K562 (cell line): ENCODE measurements at regions not wholly inside any gene's neighbourhood (a gene's known extent, or its start where the extent isn't known, plus 50 kb on each side); places are given as distances from the start of the nearest gene placed in this dataset.

Source experiments
- ATAC-seq: fragments of 200-7000 bp; cut with Tn5 transposase; 3 replicates; pipeline ENCODE4 v1.9.1; 2020; ENCODE audit warnings: moderate library complexity
- BruUV-seq: library from RNA; stranded (reverse); fragments of 400-500 nt; replicated peaks from 2 replicates; lab custom pipeline; 2021; lab: Mats Ljungman, UMichigan
- CTCF ChIA-PET: fragments of 300-600 bp; formaldehyde crosslinking; extraction: SDS; loops from one replicate; lab custom pipeline; 2021; ENCODE audit warnings: low intra/inter-chr PET ratio; lab: Yijun Ruan, JAX
- POLR2A ChIA-PET: fragments of 300-600, 350-650 bp; sonication (Branson Sonifier 250); formaldehyde crosslinking; extraction: SDS; loops from one replicate; lab custom pipeline; 2021; ENCODE audit warnings: antibody characterized with exemption, inconsistent platforms; lab: Yijun Ruan, JAX
- DNase-seq, 4 experiments: peaks; one replicate each; pipeline versions ENCODE4 v3.0.0 to v3.0.0-alpha.2; 2011 to 2018; ENCODE audit warnings: low spot score in 3 of 4, mixed read lengths in 3 of 4; ENCODE audit errors: extremely low read depth in 1 of 4
- FAIRE-seq: peaks from 2 replicates; lab custom pipeline; 2011; peaks lifted over from hg19 to GRCh38; lab: Jason Lieb, UNC
- H2AFZ ChIP-seq: 2 replicates; pipeline ENCODE4 v1.6.0; 2011; ENCODE audit warnings: low read depth, low read length, control low read depth, inconsistent platforms
- H3K27ac ChIP-seq: fragments of 200-600 bp; 3 replicates; pipeline ENCODE4 v1.8.0; 2011; ENCODE audit warnings: low read depth, mild to moderate bottlenecking, control low read depth, inconsistent platforms, low read length, moderate library complexity, mixed read lengths; ENCODE audit errors: extremely low read depth
- H3K27me3 ChIP-seq, 2 experiments: fragments of 300-600 bp in 1 of 2; 2 replicates in 1 of 2; 3 replicates in 1 of 2; pipeline versions ENCODE4 v1.6.0 to v1.8.0; 2011; ENCODE audit warnings: inconsistent platforms in 2 of 2, low read length in 2 of 2, mild to moderate bottlenecking in 1 of 2, mixed read lengths in 1 of 2, moderate library complexity in 1 of 2; ENCODE audit not compliant: control insufficient read depth in 2 of 2, insufficient read depth in 2 of 2
- H3K36me3 ChIP-seq: fragments of 300-600 bp; 3 replicates; pipeline ENCODE4 v1.8.0; 2011; ENCODE audit warnings: mild to moderate bottlenecking, low read length, inconsistent platforms; ENCODE audit not compliant: control insufficient read depth, insufficient read depth
- H3K4me1 ChIP-seq, 2 experiments: fragments of 200-600 bp in 1 of 2; replicated peaks in 1 of 2; 2 replicates in 1 of 2; 3 replicates in 1 of 2; pipeline versions ENCODE4 v1.5.1 to v1.8.0; 2011; ENCODE audit warnings: inconsistent platforms in 2 of 2, low read length in 2 of 2, mild to moderate bottlenecking in 1 of 2, mixed read lengths in 1 of 2, moderate library complexity in 1 of 2; ENCODE audit not compliant: control insufficient read depth in 2 of 2, insufficient read depth in 2 of 2
- H3K4me2 ChIP-seq: 2 replicates; pipeline ENCODE4 v1.6.1; 2011; ENCODE audit warnings: low read length, control low read depth, inconsistent platforms, mixed read lengths; ENCODE audit not compliant: insufficient read depth
- H3K4me3 ChIP-seq: fragments of 200-600 bp; sonication (generic), shearing (Covaris generic); 2 replicates; pipeline ENCODE4 v1.5.1; 2016; ENCODE audit warnings: control low read depth, inconsistent platforms
- H3K79me2 ChIP-seq: fragments of 200-600 bp; 3 replicates; pipeline ENCODE4 v1.8.0; 2011; ENCODE audit warnings: low read length, inconsistent platforms; ENCODE audit not compliant: control insufficient read depth, insufficient read depth
- H3K9ac ChIP-seq, 2 experiments: 2 replicates each; pipeline versions ENCODE4 v1.6.0 to v1.6.1; 2011; ENCODE audit warnings: low read depth in 2 of 2, low read length in 2 of 2, control low read depth in 1 of 2, inconsistent platforms in 1 of 2, mild to moderate bottlenecking in 1 of 2, mixed read lengths in 1 of 2; ENCODE audit not compliant: insufficient read depth in 1 of 2
- H3K9me1 ChIP-seq: one replicate; pipeline ENCODE4 v1.6.0; 2011; ENCODE audit warnings: inconsistent platforms, mild to moderate bottlenecking, low read length, moderate library complexity; ENCODE audit not compliant: control insufficient read depth, insufficient read depth
- H3K9me3 ChIP-seq: replicated peaks from 2 replicates; pipeline ENCODE4 v1.5.1; 2011; ENCODE audit warnings: low read depth, low read length, inconsistent platforms; ENCODE audit not compliant: control insufficient read depth, insufficient read depth
- H4K20me1 ChIP-seq: replicated peaks from 2 replicates; pipeline ENCODE4 v1.6.1; 2011; ENCODE audit warnings: low read length, inconsistent platforms, mixed read lengths; ENCODE audit not compliant: control insufficient read depth, insufficient read depth
- E4F1 ChIP-seq: fragments of 250-450 bp; sonication (Bioruptor Pico); IDR thresholded peaks from 2 replicates; pipeline ENCODE4 v1.5.0; 2021; ENCODE audit warnings: mild to moderate bottlenecking, borderline replicate concordance
- GATAD2A ChIP-seq: fragments of 450-650 bp; IDR thresholded peaks from 2 replicates; pipeline ENCODE4 v1.6.1; 2017
- MTF1 ChIP-seq: fragments of 250-450 bp; sonication (Bioruptor Pico); IDR thresholded peaks from 2 replicates; pipeline ENCODE4 v1.9.0; 2021; ENCODE audit warnings: moderate library complexity, mild to moderate bottlenecking, inconsistent platforms, borderline replicate concordance
- PTBP1 ChIP-seq: fragments of 200-400 bp; formaldehyde crosslinking; IDR thresholded peaks from 2 replicates; pipeline ENCODE4 v1.6.1; 2017; ENCODE audit warnings: low read depth, low read length
- SAFB2 ChIP-seq: fragments of 200-400 bp; formaldehyde crosslinking; IDR thresholded peaks from 2 replicates; pipeline ENCODE4 v1.6.1; 2018; ENCODE audit warnings: borderline replicate concordance, low read length, low read depth, moderate library complexity; ENCODE audit not compliant: severe bottlenecking
- TARDBP ChIP-seq: fragments of 450-650 bp; IDR thresholded peaks from 2 replicates; pipeline ENCODE4 v1.6.1; 2016
- TEAD4 ChIP-seq, 2 experiments: sonication (generic) in 1 of 2; formaldehyde crosslinking in 1 of 2; IDR thresholded peaks; 2 replicates each; pipeline versions ENCODE4 v1.6.1 to v1.8.0; 2012 to 2022; ENCODE audit warnings: borderline replicate concordance in 1 of 2, inconsistent platforms in 1 of 2, low read length in 1 of 2, mild to moderate bottlenecking in 1 of 2, missing genetic modification reagents in 1 of 2
- TFAM ChIP-seq: fragments of 250-450 bp; sonication (Bioruptor Pico); conservative IDR thresholded peaks from 2 replicates; pipeline ENCODE4 v1.5.0; 2021; ENCODE audit warnings: mild to moderate bottlenecking, moderate library complexity
- YY1 ChIP-seq, 3 experiments: IDR thresholded peaks; 2 replicates each; pipeline ENCODE4 v1.6.1; 2011; ENCODE audit warnings: low read length in 2 of 3, mild to moderate bottlenecking in 2 of 3, moderate library complexity in 2 of 3, borderline replicate concordance in 1 of 3, control low read depth in 1 of 3, low read depth in 1 of 3; ENCODE audit not compliant: insufficient read depth in 3 of 3, insufficient replicate concordance in 2 of 3, control insufficient read depth in 1 of 3, insufficient read length in 1 of 3; ENCODE audit errors: extremely low read depth in 1 of 3
- ZBTB2 ChIP-seq: fragments of 450-650 bp; IDR thresholded peaks from 2 replicates; pipeline ENCODE4 v1.6.1; 2016; ENCODE audit warnings: antibody characterized with exemption
- ZNF717 ChIP-seq: fragments of 250-450 bp; sonication (Bioruptor Pico); IDR thresholded peaks from 2 replicates; pipeline ENCODE4 v1.5.0; 2021
- ZNF740 ChIP-seq, 3 experiments: fragments of 200-800 bp in 1 of 3; sonication (Bioruptor generic) in 1 of 3; sonication (generic) in 1 of 3; formaldehyde crosslinking in 1 of 3; IDR thresholded peaks; 2 replicates each; pipeline versions ENCODE4 v1.6.1 to v1.8.0; 2016 to 2022; ENCODE audit warnings: mild to moderate bottlenecking in 2 of 3, missing compliant biosample characterization in 2 of 3, missing genetic modification characterization in 2 of 3, missing genetic modification reagents in 1 of 3
- WGBS: fragments of 100-300 bp; shearing (Covaris generic); methylation state at CpG from one replicate; pipeline ENCODE4 v1.1.6; 2016; ENCODE audit warnings: low coverage, mixed read lengths; ENCODE audit not compliant: insufficient coverage; ENCODE audit errors: missing lambda C conversion rate; 5-methylcytosine and 5-hydroxymethylcytosine counted together
- in situ Hi-C: fragments of 300-500 bp; cut with MboI; formaldehyde crosslinking; loops from 4 replicates; pipeline ENCODE4 v1.15.0; 2018; ENCODE audit warnings: inconsistent platforms, mixed read lengths
- intact Hi-C: fragments of 100-400 bp; cut with micrococcal nuclease; formaldehyde crosslinking; loops from 2 replicates; pipeline ENCODE4 v1.14.2; 2022
- TF ChIP-seq, protein P1 (sequence below): fragments of 250-450 bp; sonication (Bioruptor Pico); IDR thresholded peaks from 2 replicates; pipeline ENCODE4 v1.5.0; 2020; ENCODE audit warnings: mild to moderate bottlenecking, borderline replicate concordance

DNA sequence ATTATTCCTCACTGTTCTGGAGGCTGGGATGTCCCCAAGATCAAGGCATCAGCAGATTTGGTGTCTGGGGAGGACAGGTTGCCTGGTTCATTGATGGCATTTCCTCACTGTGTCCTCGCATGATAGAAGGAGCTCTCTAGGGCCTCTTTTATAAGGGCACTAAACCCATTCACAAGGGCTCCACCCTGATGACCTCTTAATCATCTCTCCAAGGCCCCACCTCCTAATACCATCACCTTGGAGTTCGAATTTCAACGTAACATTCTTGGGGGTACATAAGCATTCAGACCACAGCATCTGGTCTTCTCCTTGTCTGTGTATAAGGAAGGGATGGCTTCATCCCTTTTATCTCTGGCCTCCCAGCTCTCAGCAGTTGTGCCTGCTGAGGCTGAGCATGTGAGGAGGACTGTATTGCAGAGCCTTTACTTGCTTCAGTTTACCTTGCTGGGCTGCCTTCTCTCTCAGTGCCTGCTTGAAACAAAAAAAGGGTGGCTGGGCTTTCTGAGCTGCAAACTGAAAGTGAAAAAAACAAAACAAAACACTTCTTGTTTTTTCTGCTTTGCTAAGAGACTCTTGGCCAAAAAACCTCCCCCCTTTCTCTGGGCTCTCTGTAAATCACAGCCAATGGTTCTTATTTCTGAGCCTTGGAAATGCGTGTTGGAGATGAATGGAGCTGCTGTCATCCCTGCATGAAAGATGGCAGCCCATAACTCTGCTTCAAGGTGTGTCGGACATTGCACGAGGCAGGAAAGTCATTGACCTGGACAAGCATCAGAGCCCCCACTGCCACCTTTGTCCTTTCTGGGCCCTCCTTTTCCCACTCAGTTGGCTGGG, 75.8 kb downstream of the RHOU start:
- peaks cover 4 to 34% of the 10 kb centered on the region in 2 experiments; a peak in 4 of 5 replicates for H3K27me3 ChIP-seq
- H3K9me1 ChIP-seq: no peaks in the 10 kb centered on the region
- no peak overlapping the region for H3K4me3 ChIP-seq
- WGBS: under 1% methylated on average over 6 of the region's 6 CpGs
- DNase-seq: no peak
- no peaks in the 10 kb centered on the region for H3K9me3 ChIP-seq
- ChIA-PET POLR2A (interaction anchor here (0.6 to 0.7 kb wide), 2 partner anchors 13 to 17 kb away, joined by 3 read pairs; no protein-coding TSS in a partner anchor), CTCF (no interaction called here)
- no peaks in the 10 kb centered on the region for H3K79me2 ChIP-seq
- no peaks in the 10 kb centered on the region for H3K4me1 ChIP-seq
- no peak overlapping the region for H3K27ac ChIP-seq
- H3K4me2 ChIP-seq: no peak overlapping the region
- no peak overlapping the region for H3K9ac ChIP-seq
- in situ Hi-C loops (no loop called here), intact Hi-C loops (no loop called here)
- H4K20me1 ChIP-seq: no peaks in the 10 kb centered on the region
- FAIRE-seq: no peak
- BruUV-seq: no TSS peak
- H2AFZ ChIP-seq: no peak overlapping the region
- ATAC-seq: no peak
- no peaks in the 10 kb centered on the region for H3K36me3 ChIP-seq
- TF ChIP-seq SAFB2: no peak
- no peak for TF ChIP-seq MTF1 (CRISPR knock-in tag)
- no peak for TF ChIP-seq YY1 (IDR thresholded peaks at IDR 0.05; ENCODE audit: borderline replicate concordance in 1 of 3, control insufficient read depth in 1 of 3, extremely low read depth in 1 of 3, insufficient read depth in 3 of 3, insufficient read length in 1 of 3, insufficient replicate concordance in 2 of 3, low read depth in 1 of 3, low read length in 2 of 3)
- no peak for TF ChIP-seq ZNF717 (CRISPR knock-in tag)
- TF ChIP-seq, protein P1, sequence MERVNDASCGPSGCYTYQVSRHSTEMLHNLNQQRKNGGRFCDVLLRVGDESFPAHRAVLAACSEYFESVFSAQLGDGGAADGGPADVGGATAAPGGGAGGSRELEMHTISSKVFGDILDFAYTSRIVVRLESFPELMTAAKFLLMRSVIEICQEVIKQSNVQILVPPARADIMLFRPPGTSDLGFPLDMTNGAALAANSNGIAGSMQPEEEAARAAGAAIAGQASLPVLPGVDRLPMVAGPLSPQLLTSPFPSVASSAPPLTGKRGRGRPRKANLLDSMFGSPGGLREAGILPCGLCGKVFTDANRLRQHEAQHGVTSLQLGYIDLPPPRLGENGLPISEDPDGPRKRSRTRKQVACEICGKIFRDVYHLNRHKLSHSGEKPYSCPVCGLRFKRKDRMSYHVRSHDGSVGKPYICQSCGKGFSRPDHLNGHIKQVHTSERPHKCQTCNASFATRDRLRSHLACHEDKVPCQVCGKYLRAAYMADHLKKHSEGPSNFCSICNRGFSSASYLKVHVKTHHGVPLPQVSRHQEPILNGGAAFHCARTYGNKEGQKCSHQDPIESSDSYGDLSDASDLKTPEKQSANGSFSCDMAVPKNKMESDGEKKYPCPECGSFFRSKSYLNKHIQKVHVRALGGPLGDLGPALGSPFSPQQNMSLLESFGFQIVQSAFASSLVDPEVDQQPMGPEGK (CRISPR knock-in tag): no peak
- TF ChIP-seq TFAM (CRISPR knock-in tag): no peak
- TF ChIP-seq TEAD4 (IDR thresholded peaks at IDR 0.05; ENCODE audit: low read length): no peak
- no peak for TF ChIP-seq TEAD4 (CRISPR knock-in tag; IDR thresholded peaks at IDR 0.05; ENCODE audit: borderline replicate concordance)
- no peak for TF ChIP-seq GATAD2A
- no peak for TF ChIP-seq PTBP1
- no peak for TF ChIP-seq ZNF740 (CRISPR knock-in tag; IDR thresholded peaks at IDR 0.05)
- TF ChIP-seq ZNF740 (tag; IDR thresholded peaks at IDR 0.05): no peak
- no peak for TF ChIP-seq TARDBP
- no peak for TF ChIP-seq E4F1 (CRISPR knock-in tag)
- TF ChIP-seq ZBTB2: no peak
